ENCODE measurements at regions not wholly inside any gene's neighbourhood (a gene's known extent, or its start where the extent isn't known, plus 50 kb on each side); places are given as distances from the start of the nearest gene placed in this dataset.

- no peak for DNase-seq
These were observed 51.5 kb downstream of the SST start for GRCh38 chr3:187618722-187619121.

GRCh38 chr3:187617213-187617612 lies 53.0 kb downstream of the SST start:
- DNase-seq: no peak

- DNase-seq: peak; percentile 60 to 67
These were observed 53.8 kb downstream of the SST start for GRCh38 chr3:187616307-187616972.

GRCh38 chr3:187615630-187616029 lies 54.6 kb downstream of the SST start:
- DNase-seq: no peak

- DNase-seq: no peak
These were observed 57.5 kb downstream of the SST start for GRCh38 chr3:187612656-187613055.

GRCh38 chr3:187610981-187611511 lies 59.1 kb downstream of the SST start:
- DNase-seq: no peak

GRCh38 chr3:187594272-187594671 lies 75.9 kb downstream of the SST start:
- no peak for DNase-seq

- no peak for DNase-seq
These were observed 76.7 kb downstream of the SST start for GRCh38 chr3:187593451-187593850.

GRCh38 chr3:187590861-187591576 lies 79.2 kb downstream of the SST start:
- DNase-seq: no peak

GRCh38 chr3:187587076-187587475 lies 83.1 kb downstream of the SST start:
- DNase-seq: no peak

GRCh38 chr3:187586226-187586625 lies 84.0 kb downstream of the SST start:
- DNase-seq: no peak

GRCh38 chr3:187572441-187572840 lies 97.8 kb downstream of the SST start:
- DNase-seq: no peak

- DNase-seq: no peak
These were observed 98.5 kb downstream of the SST start for GRCh38 chr3:187571701-187572100.

GRCh38 chr3:187570776-187571175 lies 99.4 kb downstream of the SST start:
- no peak for DNase-seq

GRCh38 chr3:187568171-187568570 lies 102.0 kb downstream of the SST start:
- DNase-seq: no peak

- no peak for DNase-seq
These were observed 102.5 kb downstream of the SST start for GRCh38 chr3:187567661-187568121.

GRCh38 chr3:187567021-187567420 lies 103.2 kb downstream of the SST start:
- peak in 1 of 2 donors; percentile 11 for DNase-seq

- no peak for DNase-seq
These were observed 104.5 kb downstream of the SST start for GRCh38 chr3:187565701-187566100.

- DNase-seq: no peak
These were observed 111.2 kb downstream of the SST start for GRCh38 chr3:187558990-187559389.

GRCh38 chr3:187551416-187551815 lies 118.8 kb downstream of the SST start:
- no peak for DNase-seq

- DNase-seq: no peak
These were observed 119.7 kb downstream of the SST start for GRCh38 chr3:187550446-187550845.

- DNase-seq: no peak
These were observed 124.8 kb downstream of the SST start for GRCh38 chr3:187545366-187545765.

GRCh38 chr3:187544326-187544725 lies 125.9 kb downstream of the SST start:
- no peak for DNase-seq

- DNase-seq: no peak
These were observed 129.3 kb downstream of the SST start for GRCh38 chr3:187540847-187541246.

Measured in inflammatory macrophage (primary cell).